NCI-H2081 treated with DMSO at 0.1 percent for 48 hours (cell line): ENCODE measurements at regions not wholly inside any gene's neighbourhood (a gene's known extent, or its start where the extent isn't known, plus 50 kb on each side); places are given as distances from the start of the nearest gene placed in this dataset.

ENCODE experiments used
- DNase-seq: peaks from one replicate; lab custom pipeline; 2025; lab: John Stamatoyannopoulos, UW

DNA sequence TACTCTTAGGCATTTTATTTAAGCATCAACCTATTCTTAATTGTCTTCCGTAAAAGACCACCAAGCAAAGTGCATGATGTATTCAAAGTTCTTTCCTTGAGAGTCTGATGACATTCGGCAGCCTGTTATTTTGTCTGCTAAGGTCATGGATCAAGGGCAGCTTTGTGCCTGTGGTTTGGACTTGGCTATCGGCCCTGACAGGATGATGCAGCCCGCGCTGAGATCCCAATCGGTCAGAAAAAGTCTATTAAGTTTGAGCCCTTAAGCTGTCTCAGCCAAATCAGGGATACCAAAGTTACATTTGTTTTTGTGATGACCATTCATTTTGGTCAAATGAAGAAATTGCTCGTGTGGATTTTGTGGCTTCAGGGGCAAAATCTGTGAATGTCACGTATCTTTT lies 718.9 kb upstream of the FANCL start:
- no peak for DNase-seq

DNA sequence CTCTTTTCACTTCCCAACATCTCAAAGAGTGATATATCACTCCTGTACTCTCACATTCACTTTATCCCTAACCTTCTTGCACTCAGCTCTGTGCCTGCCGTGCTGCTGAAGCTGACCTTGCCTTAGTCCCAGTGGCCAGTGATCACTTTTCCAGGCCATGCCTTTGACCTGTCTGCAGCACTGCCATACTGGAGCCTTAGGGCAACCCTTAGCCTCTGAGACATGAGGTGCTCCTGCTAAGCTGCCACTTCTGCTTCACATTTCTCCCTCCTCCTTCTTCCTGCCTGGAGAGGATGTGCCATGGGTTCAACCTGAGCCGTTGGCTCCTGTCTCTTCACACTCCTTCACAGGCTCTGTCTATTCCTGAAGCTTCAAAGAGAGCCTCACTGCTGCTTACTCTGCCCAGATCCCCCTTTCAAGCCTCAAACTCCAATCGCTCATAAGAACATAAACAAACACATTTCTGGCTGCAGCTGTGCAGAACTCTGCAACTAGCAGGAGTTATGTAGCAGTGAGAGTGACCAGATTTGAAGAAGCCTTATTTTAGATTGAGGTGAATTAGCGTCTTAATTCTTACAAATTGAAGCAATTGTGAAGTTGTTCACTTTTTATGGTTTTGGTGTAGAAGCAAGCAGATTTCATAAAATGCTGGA lies 716.2 kb upstream of the FANCL start:
- no peak for DNase-seq

DNA sequence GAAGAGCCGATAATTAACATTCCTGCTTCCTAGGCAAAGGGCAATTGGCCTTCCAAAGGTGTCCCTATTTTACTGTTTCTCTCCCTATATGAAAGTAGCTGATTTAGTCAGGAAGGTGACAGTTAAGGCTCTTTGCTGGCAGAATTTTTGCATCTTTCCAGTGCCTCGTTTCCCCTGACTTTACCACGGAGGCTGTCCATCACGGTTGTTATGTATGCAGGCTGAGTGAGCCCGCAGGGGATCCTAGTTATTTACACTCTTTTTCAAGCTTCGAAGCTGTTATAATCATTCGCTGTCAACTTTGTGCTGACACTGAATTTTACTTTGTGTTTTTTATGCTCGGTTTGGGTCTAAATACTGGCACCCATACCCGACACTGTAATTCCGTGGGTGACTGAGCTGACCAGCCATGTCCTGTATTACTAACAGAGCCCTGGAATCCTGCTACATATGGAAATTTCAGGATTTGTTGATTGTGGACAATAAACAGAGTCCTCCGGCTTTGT lies 713.8 kb upstream of the FANCL start:
- no peak for DNase-seq

DNA sequence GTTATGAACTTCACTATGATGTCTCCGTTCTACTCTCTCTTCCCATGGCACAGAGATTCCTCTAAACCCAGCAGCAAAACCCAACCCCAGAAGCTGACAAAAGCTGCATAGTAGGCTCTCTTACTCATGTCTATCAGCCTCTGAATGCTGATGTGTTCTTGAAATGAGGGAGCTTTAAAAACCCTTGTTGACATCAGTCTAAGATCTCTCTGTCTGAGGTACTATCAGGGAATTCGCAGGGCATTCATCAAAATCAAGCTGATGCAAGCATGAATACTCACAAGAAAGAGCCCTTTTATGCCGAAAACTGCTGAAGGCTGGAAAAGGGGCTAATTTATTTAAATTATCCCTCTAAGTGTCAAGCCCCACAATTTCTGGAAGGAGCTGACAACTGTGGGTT lies 710.6 kb upstream of the FANCL start:
- DNase-seq, result no peak

DNA sequence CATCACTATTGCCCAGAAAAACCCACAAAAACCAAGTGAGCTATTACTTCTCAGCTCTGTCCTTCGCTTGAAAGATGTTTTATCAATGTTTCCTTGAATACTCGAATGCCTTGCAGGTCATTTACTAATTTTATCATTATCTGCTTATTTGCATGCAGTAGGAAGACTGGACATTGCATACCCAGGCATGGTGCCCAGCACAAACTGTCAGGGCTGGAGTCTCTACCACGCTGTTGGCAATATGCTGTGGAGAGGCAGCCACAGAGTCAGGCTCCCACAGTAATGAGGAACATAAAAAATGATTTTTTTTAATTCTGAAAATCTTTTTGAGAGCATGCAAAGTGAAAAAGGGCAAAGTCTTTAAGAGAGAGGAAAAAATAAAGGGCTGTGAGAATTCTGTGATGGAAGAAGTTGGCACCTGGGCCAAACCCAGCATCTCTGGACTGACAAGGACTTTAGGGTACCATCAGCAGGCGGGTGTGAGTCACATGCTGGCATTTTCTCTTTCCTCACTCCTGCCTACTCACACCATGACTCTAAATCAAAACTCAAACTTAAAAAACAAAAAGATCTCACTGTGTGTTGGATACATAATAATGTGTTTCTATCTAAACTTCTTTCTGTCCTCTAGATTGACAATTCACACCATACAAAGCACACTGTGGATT lies 709.8 kb upstream of the FANCL start:
- DNase-seq, result no peak

DNA sequence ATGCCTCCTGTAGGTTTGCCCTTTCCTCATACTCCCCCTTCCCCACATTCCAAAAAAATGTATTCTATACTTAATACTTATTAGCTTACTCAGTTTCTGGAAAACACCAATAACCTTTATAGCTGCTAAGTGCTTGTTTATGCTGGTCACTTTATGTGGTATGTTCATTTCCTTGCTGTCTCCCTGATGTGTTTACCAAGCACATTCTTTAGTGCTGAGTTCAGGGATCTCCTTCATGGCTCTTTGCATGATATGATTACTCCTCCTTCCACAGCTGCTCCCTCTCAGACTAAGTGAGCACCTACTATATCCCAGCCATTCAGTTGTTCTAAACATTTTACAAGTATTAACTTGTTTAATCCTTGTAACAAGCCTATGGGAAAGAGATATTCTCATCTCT lies 698.3 kb upstream of the FANCL start:
- no peak for DNase-seq

DNA sequence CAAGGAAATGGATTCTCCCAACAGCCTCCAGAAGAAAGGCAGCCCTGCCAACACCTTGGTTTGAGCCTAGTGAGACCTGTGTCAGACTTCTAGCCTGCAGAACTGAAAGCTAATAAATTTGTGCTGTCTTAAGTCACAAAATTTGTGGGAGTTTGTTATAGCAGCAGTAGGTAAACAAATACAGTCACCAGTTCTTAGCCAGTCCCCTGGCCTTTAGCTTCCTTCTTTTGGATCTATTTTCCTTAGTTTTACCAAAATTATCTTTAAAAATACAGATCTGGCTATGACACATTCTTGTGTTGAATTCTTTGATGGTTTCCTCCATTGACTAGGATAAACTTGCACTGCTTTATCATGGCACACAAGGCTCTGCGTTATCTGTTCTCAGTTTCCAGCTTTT lies 697.9 kb upstream of the FANCL start:
- no peak for DNase-seq

DNA sequence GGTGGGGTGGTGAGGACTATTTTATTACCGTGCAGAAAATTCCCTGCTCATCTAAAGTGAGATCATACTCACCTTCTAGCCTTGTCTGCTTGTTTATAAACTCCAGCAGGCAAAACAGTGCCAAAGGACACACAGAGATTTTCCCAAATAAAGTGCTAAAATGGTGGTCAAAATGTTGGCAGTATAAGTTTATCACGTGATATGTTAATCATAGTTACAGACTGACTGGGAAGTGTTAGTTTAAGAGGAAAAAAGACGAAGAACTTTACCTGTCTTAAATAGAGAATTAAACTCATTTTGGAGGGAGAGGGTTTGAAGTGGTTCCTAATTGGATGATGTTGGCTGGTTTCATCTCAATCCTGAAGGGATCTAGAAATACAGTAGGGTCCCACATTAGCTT lies 691.7 kb upstream of the FANCL start:
- no peak for DNase-seq

DNA sequence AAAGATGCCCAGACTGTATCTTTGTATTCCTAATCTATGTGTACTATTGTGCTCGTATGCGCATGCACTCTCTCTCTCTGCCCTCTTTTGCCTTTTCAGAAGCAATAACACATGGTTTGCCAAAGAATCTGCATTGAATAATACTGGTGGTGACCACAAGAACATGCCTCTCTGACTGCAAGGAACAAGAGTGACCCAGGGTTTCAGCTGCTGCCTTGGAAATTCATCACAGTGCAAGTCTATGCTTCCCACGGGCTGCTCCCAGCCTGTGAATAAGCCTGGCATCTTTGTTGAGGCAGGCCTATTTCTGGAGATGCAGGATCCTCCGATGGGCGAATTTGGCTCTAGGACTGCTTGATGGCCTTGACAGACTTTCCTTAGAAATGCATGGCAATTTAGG lies 689.4 kb upstream of the FANCL start:
- DNase-seq, result no peak

DNA sequence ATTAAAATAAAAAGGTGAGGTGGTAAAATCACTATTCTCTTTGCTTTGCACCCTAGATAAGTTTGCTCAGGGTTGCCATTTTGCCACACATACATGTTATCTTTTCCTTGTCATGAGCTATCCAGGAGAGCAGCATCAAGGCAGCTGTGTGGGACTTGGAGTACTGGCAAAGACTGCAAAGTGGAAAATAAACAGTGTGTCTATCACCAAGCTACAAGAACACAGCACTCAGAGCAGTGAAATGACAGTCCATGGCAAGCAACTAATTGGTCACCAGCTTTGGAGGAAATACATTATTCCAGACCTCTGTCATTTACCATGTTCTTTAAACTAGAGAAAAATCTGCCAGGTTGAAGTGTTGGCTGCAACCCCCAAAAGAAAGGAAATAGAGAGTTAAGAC lies 687.8 kb upstream of the FANCL start:
- no peak for DNase-seq

DNA sequence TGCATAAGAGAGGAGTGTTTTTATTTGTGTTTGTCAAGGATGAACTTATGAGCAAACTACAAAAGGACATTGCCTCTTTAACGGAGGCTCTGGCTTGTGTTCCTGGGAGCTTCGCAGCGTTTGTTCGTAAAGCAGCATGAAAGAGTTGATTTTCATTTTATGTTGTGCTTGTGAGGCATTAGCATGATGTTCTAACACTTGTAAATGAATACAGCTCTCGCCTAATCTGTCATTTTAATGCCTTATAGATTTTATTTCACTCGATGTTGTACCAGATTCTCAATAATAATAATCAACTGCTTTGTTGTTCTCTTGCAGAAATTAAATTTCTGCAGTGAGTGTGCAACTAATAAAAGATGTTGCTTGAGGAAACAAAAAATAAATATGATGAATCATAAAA lies 687.3 kb upstream of the FANCL start:
- no peak for DNase-seq

DNA sequence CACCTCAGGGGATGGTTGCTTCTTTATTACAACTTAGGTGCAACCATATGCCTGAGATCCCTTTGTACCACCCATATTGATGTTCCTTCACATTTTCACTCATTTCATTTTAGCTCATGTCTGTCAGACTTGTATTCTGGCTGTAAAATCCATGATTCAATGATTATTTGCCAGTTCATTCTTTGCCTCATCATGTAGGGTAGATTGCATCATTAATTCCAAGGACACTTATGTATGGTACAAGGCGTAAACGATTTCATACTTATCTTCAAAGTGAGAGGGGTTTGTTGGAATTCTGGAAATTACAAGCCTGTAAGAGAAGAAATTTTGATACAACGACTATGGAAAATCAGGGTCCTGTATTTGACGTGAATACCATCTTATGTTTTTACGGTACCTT lies 685.0 kb upstream of the FANCL start:
- no peak for DNase-seq

DNA sequence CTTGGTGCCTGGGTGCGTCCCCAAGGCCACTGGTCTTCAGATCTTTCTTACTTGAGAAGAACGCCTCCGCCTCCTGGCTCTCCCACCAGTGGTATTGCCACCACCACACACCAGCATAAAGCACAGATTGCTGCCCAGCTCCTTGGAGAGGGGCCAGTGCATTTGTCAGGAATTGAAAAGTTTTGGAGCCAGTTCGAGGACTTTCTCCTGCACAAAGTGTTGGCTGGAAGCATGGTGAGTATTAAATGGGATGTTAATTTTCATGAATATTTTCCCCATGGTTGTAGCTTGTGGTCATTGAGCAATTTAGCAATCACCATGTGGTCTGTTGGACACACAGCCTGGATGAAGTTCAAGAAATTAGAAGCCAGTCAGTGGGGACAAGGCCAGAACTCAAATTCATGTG lies 684.6 kb upstream of the FANCL start:
- DNase-seq, result no peak

DNA sequence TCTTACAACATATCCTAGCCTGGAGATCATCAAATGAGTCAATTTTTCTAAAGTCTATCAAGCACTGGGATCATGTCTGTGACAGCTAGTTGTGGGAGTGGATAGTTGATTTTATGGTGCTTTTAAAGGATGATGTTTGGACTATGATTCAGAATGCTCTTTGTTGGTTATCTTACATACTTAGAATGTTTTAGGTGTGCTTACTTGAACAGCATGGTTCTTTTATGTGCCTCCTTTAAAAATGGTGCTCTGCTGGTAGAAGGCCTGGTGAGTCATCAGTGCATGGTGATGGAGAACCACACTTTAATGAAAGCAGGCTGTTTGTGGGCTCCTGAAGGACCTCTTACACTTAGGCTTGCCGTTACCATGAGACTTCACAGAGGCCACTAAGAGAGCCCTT lies 682.7 kb upstream of the FANCL start:
- DNase-seq, result no peak

DNA sequence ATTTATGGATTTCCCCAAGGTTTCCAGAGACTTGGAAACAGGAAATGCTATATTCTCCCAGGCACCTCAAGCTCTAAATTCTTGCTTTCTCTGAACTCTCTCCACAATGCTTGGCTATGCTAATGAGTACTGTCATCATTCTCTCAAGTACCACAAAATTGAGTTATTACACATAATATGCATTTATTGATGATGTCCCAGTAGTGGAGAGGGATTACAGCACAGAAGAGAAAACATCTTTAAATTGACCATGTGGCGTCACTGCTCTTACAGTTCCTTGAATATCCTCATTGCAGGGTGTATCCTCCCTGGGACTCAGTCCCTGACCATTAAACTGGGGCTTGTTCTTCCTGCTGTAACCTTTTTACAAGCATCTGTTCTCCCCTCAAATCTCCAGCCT lies 681.1 kb upstream of the FANCL start:
- no peak for DNase-seq

DNA sequence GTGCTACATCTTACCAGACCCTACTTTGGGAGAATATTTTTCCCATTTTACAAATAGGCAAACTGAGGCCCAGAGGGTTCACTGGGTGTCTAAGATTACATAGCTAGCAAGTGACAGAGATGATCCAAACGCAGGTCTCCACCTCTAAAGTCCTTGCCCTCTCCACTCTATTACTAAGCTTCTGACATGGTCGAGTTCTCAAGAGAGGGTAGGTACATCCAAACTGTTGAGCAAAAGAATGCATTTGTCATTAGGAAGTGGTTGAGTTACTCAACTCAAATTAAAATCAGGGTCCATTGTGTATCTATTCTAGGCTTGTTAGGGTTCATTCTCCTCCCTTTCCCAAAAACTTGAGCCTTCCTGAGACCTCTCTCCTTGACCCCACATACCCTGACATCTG lies 680.6 kb upstream of the FANCL start:
- DNase-seq, result no peak

DNA sequence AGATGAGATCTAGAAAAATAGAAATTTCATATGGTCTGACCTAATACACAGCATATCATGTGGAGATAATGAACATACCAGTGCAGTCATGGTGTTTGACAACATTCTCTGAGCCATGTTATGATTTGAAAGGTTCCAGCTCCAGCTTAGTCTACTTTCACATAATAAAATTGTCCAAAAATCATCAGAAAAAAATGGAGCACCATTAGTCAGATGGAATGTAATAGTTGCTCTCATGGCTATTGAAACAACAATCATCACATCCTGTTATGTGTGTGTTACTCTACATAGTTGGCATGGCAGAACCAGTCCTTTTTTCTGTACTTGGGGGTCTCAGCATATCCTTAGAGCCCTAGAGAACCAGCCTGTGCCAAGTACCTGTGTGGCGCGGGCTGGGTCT lies 678.9 kb upstream of the FANCL start:
- no peak for DNase-seq

DNA sequence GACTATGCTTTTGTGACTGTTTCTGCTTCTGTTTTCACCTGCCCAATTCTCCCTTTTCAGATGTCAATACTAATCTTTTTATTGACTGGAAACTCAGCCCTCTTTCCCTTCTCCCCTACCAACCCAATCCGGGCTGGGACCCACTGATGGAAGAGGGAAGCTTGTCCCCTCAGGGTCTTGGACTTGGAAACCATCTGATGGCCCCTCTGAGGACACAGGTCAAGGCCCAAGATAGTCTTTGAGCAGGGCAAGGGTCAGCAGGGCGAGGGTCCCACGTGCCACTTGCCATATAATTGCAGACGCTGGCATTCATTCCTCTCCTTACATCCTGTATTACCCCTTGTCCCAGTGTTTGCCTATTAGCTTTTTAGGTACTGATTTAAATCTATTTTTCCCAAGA lies 678.2 kb upstream of the FANCL start:
- DNase-seq, result no peak

DNA sequence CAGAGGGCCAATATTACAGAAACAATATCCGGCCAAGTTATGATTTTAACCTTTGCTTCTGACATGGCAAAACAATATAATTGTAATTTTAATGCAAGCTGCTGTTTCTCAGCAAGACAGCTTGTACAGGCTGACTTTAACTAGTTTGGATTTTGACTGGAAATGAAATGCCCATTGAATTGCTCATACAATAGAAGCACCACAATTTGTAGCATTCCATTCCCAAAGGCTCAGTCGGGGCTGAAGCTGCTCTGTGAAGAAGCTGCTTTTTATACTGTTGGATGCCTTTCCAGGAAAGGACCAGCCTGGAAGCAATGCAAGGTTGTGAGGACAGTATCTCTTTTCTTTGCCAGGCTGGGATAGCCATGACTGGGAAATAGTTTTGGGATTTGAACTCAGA lies 677.0 kb upstream of the FANCL start:
- DNase-seq, result no peak

DNA sequence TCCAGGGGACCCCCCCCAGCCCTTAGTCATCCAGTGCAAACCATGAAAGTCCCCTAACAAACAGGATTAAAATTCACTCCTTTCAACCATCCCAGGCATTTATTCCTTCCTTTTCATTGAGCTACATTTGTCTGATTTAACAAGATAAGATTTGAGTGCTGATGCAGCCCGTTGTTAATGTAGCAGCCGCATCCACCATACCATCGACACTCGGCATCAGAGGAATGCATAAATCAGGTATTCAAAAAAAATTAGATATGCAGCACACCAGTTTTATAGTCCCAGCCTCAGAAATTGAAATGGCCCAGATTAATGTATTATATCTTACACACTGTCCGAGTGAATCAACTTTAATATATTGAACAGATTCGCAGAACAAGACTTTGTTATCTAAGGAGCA lies 676.5 kb upstream of the FANCL start:
- DNase-seq, result no peak

DNA sequence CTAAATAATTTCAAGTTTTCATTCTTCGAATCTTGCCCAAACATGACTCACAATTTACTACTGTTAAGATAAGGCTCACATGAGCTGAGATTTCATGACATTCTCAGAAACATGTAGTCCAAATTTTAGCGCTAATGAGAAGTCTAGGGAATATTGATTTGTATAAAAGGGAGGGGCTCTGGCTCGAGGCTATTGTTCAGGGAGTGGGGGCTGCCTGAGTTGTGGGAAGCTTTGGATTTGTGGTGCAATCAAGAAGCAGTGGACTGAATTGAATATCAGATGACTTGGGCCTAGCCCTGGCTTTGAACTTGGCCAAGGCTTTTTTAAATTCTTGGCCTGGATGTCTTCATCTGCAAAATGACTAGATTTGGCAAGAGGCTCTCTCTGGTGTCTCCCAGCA lies 674.9 kb upstream of the FANCL start:
- DNase-seq, result no peak

DNA sequence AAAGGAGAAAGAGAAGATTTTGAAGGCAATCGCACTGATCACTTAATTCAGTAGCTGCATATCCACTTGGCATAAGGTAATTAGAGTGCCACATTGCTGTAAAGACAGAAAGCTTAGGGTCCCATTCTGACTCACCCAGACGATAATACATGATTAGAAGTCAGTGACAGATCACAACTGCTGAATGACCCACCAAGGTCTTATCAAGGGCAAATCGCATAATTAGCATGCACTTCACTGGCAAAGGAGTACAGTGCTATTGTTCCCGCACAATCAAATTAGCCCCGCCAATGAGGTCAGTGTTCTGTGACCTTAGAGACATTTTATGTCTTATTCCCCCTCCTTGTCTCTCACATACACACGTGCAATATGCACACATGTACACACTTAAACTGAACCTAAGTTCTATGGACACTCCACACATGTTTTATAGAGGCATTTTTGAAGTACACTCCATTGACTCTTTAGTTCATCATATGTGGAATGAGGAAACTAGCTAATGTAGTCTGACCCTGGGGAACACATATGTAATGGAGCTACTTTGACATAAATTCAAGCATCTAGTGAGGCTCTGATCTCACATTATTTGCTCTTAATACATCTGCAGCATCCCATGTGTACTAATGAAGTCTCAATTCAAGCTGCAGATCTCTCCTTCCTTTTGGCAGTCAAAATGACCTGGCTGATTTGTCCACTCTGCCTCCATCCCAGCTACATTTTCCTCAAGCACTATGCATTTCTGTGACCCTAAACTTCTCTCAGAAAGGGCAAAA lies 673.8 kb upstream of the FANCL start:
- no peak for DNase-seq

DNA sequence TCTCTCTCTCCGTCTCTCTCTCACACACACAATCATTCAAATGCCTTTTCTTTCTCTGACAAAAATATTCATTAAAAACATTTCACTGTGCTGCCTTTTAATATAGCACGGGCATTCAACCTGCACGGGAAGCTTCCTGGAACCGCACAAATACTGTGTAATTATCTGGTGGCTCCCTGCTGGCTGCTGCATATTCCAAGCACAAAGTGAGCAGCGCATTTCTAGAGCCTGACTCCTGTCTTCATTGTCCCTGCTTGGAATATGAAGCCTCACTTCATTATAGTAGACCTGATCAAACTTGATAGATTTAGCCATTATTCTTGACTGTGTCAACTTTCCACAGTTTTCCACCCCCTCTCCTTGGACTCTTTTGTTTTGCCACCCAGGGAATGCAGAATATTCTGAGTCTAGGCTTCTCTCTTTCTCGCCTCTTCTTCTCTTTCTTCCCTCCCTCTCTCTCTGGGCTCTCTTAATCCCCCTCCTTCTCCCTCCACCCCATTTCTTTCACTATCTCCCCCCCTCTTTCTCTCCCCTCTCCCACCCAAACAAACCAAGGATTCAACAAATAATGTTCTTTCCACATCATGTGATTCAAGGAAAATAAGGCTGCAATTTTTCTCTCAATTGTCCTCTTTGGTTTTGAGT lies 672.1 kb upstream of the FANCL start:
- peak; percentile 73 for DNase-seq
